ENCODE measurements at regions not wholly inside any gene's neighbourhood (a gene's known extent, or its start where the extent isn't known, plus 50 kb on each side); places are given as distances from the start of the nearest gene placed in this dataset.

- TF ChIP-seq CTCF (IDR thresholded peaks at IDR 0.05) (no peak), POLR2A (IDR thresholded peaks at IDR 0.05) (no peak)
These were observed 166.3 kb upstream of the TNP1 start for GRCh38 chr2:217026161-217026560.
